ENCODE measurements at regions not wholly inside any gene's neighbourhood (a gene's known extent, or its start where the extent isn't known, plus 50 kb on each side); places are given as distances from the start of the nearest gene placed in this dataset.
"Not testable (repeated sequence)": the region's sequence is repeated elsewhere in the genome, so short reads cannot be mapped to it uniquely, and the experiment has no call there.

- DNase-seq (ENCODE audit: low spot score): no peak
- no peak for FAIRE-seq
These were observed 326.4 kb upstream of the KIF2B start for GRCh38 chr17:53496356-53496755.

GRCh38 chr17:53492532-53492931 is 330.2 kb upstream of the KIF2B start:
- no peak for DNase-seq (ENCODE audit: low spot score)
- no peak for FAIRE-seq

DNA sequence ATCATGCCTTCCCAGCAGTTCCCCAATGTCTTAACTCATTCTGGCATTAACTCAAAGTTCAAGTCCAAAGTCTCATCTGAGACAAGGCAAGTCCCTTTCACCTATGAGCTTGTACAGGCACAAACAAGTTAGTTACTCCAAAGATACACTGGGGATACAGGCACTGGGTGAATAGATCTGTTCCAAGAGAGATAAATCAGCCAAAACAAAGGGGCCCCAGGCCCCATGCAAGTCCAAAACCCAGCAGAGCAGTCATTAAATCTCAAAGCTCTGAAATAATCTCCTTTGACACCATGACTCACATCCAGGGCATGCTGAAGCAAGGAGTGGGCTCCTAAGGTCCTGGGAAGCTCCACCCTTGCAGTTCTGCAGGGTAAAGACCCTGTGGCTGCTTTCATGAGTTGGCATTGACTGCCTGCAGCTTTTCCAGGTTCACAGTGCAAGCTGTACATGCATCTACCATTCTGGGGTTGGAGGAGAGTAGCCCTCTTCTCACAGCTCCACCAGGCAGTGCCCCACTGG is 332.2 kb upstream of the KIF2B start:
- FAIRE-seq: no peak

DNA sequence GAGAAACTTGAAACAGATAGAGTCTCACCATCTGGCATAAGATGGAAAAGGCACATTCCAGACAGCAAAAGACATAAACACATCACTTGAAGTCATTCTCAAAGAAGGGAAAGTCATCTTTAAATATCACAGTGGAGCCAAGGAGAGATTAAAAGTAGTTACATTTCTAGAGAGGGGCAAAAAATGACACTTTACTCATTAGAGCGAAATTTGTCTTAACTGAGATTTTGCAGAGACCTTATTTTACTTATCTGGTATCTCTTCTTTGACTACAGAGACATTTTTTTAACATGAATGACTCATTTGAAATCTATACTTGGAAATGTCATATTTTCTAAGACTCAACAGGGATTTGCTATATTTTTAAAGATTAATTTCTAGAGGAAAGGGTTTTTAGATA is 339.0 kb upstream of the KIF2B start:
- DNase-seq (ENCODE audit: low spot score) (no peak), FAIRE-seq (no peak)

More for the DNA sequence above, 332.2 kb upstream of the KIF2B start:
- no peak for DNase-seq (ENCODE audit: low spot score)

DNA sequence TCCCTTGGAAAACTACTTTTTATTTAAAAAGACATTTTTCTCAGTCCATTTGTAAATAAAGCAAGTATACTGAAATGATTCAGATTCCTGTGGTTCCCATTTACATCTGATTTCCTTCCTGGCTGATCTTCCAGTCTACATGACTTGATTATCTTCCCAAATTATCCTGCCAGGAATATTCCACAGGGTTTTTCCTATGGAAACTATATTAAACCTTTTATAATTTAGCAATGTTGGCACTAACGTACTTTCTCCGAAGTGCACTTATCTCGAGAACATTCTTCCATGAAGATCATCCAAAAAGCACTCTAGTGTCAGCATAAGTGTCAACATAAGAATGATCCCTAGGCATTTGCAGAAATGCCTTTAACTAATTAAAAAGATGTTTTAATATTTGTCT is 347.7 kb upstream of the KIF2B start:
- FAIRE-seq (no peak), DNase-seq (ENCODE audit: low spot score) (no peak)

DNA sequence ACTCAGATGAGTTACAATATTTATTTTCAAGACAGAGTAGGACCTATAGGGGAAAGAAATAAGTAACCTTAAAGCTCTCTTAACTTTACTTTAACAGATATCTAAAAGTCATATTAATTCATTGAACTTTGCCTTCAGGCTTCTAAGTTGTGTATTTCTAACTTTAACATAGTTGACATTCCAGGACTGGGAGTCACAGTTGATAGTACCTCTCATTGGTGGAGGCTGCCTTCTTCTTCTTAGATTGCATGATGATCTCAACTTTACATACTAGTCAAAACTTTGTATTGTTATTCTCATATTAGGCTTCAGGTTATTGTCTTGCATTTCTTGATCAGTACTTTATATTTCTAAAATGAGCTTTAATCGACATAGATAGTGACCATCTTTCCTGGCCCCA is 350.1 kb upstream of the KIF2B start:
- peak; percentile 40 for DNase-seq (ENCODE audit: low spot score)
- FAIRE-seq: no peak

- no peak for DNase-seq (ENCODE audit: low spot score)
- no peak for FAIRE-seq
These were observed 351.2 kb upstream of the KIF2B start for GRCh38 chr17:53471514-53471913.

DNA sequence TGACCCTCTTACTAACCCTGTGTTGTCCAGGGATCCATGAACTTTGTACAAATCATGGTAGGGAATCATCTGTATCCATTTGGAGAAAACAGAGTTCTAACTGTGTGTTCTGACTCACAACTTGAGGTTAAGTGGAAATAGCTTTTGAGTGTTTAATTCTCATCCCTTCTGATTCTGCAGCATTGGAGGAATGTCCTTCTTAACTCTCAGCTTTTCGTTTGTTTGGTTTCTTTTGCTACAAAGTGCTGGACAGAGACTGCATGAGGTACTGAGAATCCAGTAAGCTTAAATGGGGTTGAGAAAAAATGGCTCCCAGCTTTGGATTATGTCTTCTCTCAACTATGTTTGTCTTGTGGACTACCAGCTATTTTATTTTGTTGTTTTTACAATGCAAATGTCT is 352.1 kb upstream of the KIF2B start:
- FAIRE-seq (no peak), DNase-seq (ENCODE audit: low spot score) (no peak)

DNA sequence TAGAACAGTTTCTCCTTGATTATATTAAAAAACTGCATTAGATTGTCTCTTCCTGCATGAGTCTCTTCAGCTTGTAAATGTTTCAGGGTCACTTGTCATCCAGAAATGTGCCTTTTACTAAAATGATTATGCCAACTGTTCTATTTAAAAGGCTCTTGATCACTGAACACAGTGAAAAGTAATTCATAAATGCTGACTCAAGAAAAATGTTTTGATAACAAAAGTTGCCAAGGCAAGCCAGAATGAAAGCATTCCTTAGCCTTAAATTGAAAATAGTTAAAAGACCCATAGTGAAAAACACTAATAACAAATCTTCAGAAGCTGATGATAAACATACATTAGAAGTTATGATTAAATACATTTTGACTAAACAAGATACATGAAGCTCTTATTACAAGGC is 356.0 kb upstream of the KIF2B start:
- no peak for DNase-seq (ENCODE audit: low spot score)
- no peak for FAIRE-seq

- FAIRE-seq; DNase-seq (ENCODE audit: low spot score): not testable (repeated sequence)
These were observed 358.3 kb upstream of the KIF2B start for GRCh38 chr17:53464396-53464795.

GRCh38 chr17:53463363-53463762 is 359.4 kb upstream of the KIF2B start:
- FAIRE-seq: no peak
- DNase-seq (ENCODE audit: low spot score): no peak

DNA sequence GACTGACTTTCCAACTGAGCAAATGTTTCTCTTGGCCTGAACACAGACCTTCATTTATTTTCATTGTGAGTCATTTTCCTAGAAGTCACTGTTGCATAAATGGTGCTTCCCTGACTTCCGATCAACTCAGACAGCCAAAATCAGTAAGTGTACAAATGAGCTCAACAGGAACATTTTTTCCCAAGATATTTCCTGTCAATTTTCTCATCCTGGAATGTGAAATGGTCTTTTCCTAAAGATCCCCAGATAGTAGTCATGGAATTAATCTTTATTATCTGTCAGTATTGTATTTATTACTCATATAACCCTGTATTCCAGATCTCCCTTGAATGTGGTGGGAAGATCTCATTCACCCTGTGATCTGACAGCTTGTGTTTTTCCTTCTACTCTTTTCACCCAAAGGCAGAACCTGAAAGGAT is 360.3 kb upstream of the KIF2B start:
- FAIRE-seq: no peak
- DNase-seq (ENCODE audit: low spot score): peak; percentile 18

GRCh38 chr17:53455943-53456342 is 366.8 kb upstream of the KIF2B start:
- DNase-seq (ENCODE audit: low spot score); FAIRE-seq: not testable (repeated sequence)

DNA sequence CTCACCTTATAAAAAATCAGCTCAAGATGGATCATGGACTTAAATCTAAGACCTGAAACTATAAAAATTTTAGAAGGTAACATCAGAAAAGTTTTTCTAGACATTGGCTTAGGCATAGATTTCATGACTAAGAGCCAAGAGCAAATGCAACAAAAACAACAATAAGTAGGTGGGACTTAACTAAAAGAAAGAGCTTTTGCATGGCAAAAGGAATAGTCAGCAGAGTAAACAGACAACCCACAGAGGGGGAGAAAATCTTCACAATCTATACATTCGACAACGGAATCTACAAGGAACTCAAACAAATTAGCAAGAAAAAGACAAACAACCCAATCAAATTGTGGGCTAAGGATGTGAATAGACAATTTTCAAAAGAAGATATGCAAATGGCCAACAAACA is 368.4 kb upstream of the KIF2B start:
- FAIRE-seq (no peak), DNase-seq (ENCODE audit: low spot score) (no peak)

DNA sequence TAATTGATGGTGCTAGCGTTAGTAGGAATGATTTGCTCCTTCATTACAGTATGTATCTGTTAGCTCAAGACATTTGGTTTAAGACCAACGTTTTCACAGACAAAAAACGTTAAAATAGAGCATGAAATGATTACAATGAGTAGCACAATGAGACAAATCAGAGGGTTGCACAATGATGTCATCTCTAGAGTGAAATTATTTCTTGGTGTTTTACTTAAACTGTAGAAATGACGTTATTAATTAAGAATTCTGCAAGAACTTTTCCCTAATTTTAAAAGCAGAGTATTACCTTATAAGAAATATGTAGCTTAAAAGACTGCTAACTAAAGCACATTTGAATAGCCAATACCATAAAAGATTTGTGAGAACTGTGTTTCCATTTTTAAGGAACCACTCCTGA is 373.4 kb upstream of the KIF2B start:
- DNase-seq (ENCODE audit: low spot score): no peak
- no peak for FAIRE-seq

DNA sequence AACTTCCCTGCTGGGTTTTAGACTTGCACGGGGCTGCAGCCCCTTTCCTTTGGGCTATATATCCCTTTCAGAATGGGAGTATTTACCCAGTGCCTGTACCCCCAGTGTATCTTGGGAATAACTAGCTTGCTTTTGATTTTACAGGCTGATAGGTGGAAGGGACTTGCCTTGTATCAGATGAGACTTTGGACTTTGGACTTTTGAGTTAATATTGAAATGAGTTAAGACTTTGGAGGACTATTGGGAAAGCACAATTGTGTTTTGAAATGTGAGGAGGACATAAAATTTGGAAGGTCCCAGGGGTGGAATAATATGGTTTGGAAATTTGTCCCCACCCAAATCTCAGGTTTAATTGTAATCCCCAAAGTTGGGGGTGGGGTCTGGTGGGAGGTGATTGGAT is 393.8 kb upstream of the KIF2B start:
- no peak for FAIRE-seq

GRCh38 chr17:53426505-53426904 is 396.2 kb upstream of the KIF2B start:
- no peak for FAIRE-seq

More for the DNA sequence above, 393.8 kb upstream of the KIF2B start:
- no peak for DNase-seq (ENCODE audit: low spot score)

DNA sequence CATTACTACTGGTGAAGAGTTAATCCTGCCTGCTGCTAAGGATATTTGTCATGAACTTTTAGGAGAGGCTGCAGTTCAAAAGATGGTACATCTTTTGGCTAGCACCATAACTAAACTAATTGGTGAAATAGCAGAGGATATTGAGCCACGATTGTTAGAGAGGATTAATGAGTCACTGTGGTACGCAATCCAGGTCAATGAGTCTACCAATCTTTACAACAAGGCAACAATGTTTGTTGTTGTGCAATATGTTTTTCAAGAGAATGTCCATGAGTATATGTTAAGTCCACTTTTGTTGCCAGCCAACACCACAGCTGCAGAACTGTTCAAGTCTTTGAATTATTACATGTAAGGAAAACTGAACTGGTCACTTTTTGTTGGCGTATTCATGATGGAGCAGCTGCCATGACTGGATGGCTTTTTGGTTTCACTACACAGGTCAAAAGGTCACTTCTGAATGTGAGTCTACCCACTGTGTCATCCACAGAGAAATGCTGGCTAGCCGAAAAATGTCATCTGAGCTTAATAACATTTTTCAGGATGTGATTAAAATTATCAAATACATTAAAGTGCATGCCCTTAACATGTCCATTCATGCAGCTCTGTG is 402.6 kb upstream of the KIF2B start:
- DNase-seq (ENCODE audit: low spot score) (no peak), FAIRE-seq (no peak)

More at GRCh38 chr17:53426505-53426904, 396.2 kb upstream of the KIF2B start:
- no peak for DNase-seq (ENCODE audit: low spot score)

DNA sequence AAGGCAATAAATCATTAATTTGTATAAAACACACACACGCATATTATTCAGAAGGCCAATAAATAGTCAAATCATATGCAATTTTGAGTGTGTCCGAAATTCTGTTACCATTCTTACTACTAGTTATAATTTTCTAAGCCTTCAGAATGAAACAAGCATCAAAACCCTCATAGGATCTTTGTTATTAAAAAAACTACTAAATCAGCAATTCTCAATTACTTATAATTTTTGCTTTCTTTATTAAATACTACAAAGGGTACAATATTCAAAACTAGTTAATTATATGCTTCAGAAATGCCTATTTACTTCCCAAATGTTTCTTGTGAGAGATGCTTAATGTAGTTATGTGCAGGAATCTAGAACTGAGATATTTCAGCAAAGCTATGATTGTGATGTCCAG is 413.1 kb upstream of the KIF2B start:
- FAIRE-seq (no peak), DNase-seq (ENCODE audit: low spot score) (no peak)

GRCh38 chr17:53406907-53407306 is 415.8 kb upstream of the KIF2B start:
- FAIRE-seq: no peak

DNA sequence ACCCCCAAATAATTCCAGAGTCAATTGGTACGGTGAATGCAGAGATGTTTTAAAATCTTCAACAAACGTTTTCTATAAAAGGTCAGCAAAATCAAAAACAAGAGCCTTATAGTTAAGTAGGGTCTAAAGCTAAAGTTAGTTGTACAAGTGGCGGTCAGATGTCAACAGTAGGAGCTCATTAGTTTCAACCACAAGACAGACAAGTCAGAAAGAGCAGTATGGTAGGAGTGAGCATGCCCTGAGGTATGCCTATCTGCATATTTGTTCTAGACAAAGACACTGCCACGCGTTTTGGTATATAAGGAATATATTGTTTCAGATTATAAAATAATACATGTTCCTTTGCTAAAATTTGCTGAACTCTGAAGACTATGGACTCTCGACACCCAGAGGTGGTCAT is 431.5 kb upstream of the KIF2B start:
- no peak for DNase-seq (ENCODE audit: low spot score)
- no peak for FAIRE-seq

More at GRCh38 chr17:53406907-53407306, 415.8 kb upstream of the KIF2B start:
- no peak for DNase-seq (ENCODE audit: low spot score)

GRCh38 chr17:53390575-53390974 is 432.2 kb upstream of the KIF2B start:
- FAIRE-seq (no peak), DNase-seq (ENCODE audit: low spot score) (no peak)

DNA sequence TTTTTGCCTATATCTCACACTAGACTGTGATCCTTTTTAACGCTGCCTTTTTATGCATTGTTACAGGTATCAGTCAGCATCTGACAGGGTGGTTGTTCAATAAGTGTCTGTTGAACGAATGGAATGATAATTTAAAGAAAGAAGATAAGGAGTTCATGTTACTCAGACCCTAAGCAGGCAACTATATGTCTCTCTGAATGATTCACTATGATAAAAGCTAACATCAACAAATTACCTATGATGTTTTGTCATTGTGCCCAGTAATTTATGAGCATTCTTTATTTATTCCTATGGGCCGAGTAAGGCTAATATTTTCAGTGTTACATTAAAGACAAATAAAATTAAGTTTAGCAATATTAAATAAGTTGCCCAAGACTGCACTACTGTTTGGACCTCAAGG is 435.0 kb upstream of the KIF2B start:
- no peak for FAIRE-seq
- no peak for DNase-seq (ENCODE audit: low spot score)

All from urothelium cell line (cell line).